Vagina (tissue), 2 donors: ENCODE measurements at regions not wholly inside any gene's neighbourhood (a gene's known extent, or its start where the extent isn't known, plus 50 kb on each side); places are given as distances from the start of the nearest gene placed in this dataset.
"Not testable (repeated sequence)": the region's sequence is repeated elsewhere in the genome, so short reads cannot be mapped to it uniquely, and the experiment has no call there.

Experiments used
- DNase-seq, 2 donors: peaks; one replicate each; pipeline ENCODE4 v3.0.0-alpha.2; 2017; ENCODE audit errors: extremely low spot score in 2 of 2
- H3K27ac ChIP-seq: fragments of 200-600 bp; sonication (generic); one replicate; pipeline ENCODE4 v1.5.1; 2019
- H3K27me3 ChIP-seq: fragments of 200-600 bp; sonication (generic); one replicate; pipeline ENCODE4 v1.5.1; 2019
- H3K36me3 ChIP-seq, 2 donors: fragments of 200-600 bp; sonication (generic); one replicate each; pipeline ENCODE4 v1.5.1; 2017 to 2019
- H3K4me1 ChIP-seq: fragments of 200-600 bp; sonication (generic); one replicate; pipeline ENCODE4 v1.5.1; 2019
- H3K4me3 ChIP-seq, 2 donors: fragments of 200-600 bp; sonication (generic); 1 replicate in 1 of 2; 2 replicates in 1 of 2; pipeline ENCODE4 v1.5.1; 2016 to 2019
- H3K9me3 ChIP-seq: fragments of 200-600 bp; sonication (generic); one replicate; pipeline ENCODE4 v1.5.1; 2019
- POLR2A ChIP-seq, 2 donors: fragments of 450-650 bp; IDR thresholded peaks; one replicate each; pipeline ENCODE4 v1.6.1; 2017; ENCODE audit warnings: antibody characterized with exemption in 2 of 2, mild to moderate bottlenecking in 2 of 2, moderate library complexity in 2 of 2
- POLR2AphosphoS5 ChIP-seq, 2 donors: sonication (generic); formaldehyde crosslinking; IDR thresholded peaks; one replicate each; pipeline ENCODE4 v1.9.0; 2017; ENCODE audit warnings: antibody characterized with exemption in 2 of 2, mild to moderate bottlenecking in 2 of 2, low read depth in 1 of 2; ENCODE audit not compliant: insufficient read depth in 1 of 2
- intact Hi-C: fragments of 100-400 bp; cut with DNase I; formaldehyde crosslinking; loops from one replicate; pipeline ENCODE4 v1.15.1; 2023
- TF ChIP-seq, protein P1 (sequence below), 3 experiments: fragments of 450-650 bp in 2 of 3; fragments of 200-600 bp in 1 of 3; sonication (generic) in 1 of 3; IDR thresholded peaks; one replicate each; pipeline ENCODE4 v1.5.1; 2017 to 2019; ENCODE audit warnings: antibody characterized with exemption in 3 of 3, mild to moderate bottlenecking in 2 of 3, moderate library complexity in 2 of 3

DNA sequence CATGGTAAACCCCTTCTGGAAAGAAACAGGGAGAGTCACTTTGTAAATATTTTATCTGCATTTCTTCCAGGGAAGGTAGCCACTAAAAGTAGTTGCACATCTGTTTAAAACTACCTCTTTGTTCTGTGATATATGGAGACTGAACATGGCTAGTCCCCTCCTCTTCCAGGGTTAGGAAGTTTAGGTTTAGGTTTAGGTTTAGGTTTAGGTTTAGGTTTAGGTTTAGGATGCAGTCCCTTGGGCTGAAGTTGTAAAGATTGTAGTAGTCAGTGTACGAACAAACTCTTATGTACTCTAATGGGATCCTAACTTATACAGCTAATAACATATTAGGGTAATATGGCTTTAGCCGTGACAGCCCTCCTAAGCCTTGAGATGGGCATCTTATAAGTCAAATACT lies 880.2 kb upstream of the TMEFF2 start:
- DNase-seq, result no peak
- TF ChIP-seq, protein P1, sequence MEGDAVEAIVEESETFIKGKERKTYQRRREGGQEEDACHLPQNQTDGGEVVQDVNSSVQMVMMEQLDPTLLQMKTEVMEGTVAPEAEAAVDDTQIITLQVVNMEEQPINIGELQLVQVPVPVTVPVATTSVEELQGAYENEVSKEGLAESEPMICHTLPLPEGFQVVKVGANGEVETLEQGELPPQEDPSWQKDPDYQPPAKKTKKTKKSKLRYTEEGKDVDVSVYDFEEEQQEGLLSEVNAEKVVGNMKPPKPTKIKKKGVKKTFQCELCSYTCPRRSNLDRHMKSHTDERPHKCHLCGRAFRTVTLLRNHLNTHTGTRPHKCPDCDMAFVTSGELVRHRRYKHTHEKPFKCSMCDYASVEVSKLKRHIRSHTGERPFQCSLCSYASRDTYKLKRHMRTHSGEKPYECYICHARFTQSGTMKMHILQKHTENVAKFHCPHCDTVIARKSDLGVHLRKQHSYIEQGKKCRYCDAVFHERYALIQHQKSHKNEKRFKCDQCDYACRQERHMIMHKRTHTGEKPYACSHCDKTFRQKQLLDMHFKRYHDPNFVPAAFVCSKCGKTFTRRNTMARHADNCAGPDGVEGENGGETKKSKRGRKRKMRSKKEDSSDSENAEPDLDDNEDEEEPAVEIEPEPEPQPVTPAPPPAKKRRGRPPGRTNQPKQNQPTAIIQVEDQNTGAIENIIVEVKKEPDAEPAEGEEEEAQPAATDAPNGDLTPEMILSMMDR (IDR thresholded peaks at IDR 0.05), result no peak
- TF ChIP-seq POLR2A (IDR thresholded peaks at IDR 0.05) (no peak), POLR2AphosphoS5 (IDR thresholded peaks at IDR 0.05; ENCODE audit: insufficient read depth in 1 of 2, low read depth in 1 of 2) (no peak)
- no peaks in the 10 kb centered on the region for H3K27me3 ChIP-seq

DNA sequence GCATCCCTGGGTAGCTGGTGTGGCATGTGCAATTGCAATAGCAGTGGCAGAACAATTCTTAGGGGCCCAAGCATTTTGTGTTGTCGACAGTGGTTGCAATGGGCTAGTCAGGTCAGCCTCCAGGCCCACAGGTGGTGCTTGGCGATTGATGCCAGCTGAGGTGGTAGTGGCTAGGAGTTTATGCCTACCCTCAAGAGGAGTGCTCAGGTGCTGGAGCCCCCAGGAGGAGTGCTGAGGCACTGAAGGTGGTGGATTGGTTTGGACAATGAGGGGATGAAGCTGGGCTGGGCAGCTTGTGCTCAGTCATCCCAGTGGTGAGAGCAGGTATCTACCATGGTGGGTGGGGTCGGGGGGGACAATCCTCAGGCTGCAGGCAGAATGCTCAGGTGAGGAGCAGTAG lies 877.9 kb upstream of the TMEFF2 start:
- H3K36me3 ChIP-seq, result no peaks in the 10 kb centered on the region
- no peaks in the 10 kb centered on the region for H3K9me3 ChIP-seq
- H3K4me3 ChIP-seq, result no peak overlapping the region
- no peaks in the 10 kb centered on the region for H3K4me1 ChIP-seq
- no peak overlapping the region for H3K27ac ChIP-seq
- intact Hi-C loops, result no loop called here
- no peaks in the 10 kb centered on the region for H3K27me3 ChIP-seq
- TF ChIP-seq POLR2AphosphoS5 (IDR thresholded peaks at IDR 0.05; ENCODE audit: insufficient read depth in 1 of 2, low read depth in 1 of 2) (no peak), POLR2A (IDR thresholded peaks at IDR 0.05) (no peak)
- TF ChIP-seq, protein P1 (IDR thresholded peaks at IDR 0.05), result no peak
- no peak for DNase-seq

More for the DNA sequence above, 880.2 kb upstream of the TMEFF2 start:
- Histone ChIP-seq H3K27ac (no peak overlapping the region), H3K36me3 (no peaks in the 10 kb centered on the region), H3K4me1 (no peaks in the 10 kb centered on the region), H3K9me3 (no peaks in the 10 kb centered on the region), H3K4me3 (no peak overlapping the region)
- intact Hi-C loops, result no loop called here

DNA sequence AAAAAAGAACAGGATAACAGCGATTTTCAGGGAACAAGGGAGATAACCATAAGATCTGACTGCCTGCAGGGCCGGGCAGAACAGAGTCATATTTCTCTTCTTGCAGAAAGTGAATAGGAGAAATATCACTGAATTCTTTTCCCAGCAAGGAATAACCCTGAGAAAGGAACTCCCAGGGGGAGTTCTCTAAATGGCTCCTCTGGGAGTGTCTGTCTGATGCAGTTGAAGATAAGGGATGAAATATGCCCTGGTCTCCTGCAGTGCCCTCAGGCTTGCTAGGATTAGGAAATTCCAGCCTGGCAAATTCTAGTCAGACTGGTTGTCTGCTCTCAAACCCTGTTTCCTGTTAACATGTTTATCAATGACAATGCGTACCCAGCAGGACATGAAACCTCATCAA lies 830.8 kb upstream of the TMEFF2 start:
- H3K9me3 ChIP-seq, H3K4me3 ChIP-seq, DNase-seq, H3K27ac ChIP-seq, H3K4me1 ChIP-seq, H3K36me3 ChIP-seq, intact Hi-C loops, H3K27me3 ChIP-seq: not testable (repeated sequence)

DNA sequence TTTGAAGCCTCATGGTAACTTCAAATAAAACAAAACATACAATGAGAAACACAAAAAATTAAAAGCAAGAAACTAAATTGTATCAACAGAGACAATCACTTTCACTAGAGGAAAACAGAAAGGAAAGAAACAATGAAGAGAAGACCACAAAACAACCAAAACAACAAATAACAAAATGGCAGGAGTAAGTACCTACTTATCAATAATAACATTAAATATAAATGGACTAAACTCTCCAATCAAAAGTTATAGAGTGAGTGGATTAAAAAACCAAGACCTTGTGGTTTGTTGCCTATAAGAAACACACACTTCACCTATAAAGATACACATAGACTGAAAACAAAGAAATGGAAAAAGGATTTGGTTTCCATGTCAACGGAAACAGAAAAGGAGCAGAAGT lies 830.1 kb upstream of the TMEFF2 start:
- H3K27ac ChIP-seq, result no peak overlapping the region
- H3K27me3 ChIP-seq, result no peaks in the 10 kb centered on the region
- TF ChIP-seq POLR2AphosphoS5 (IDR thresholded peaks at IDR 0.05; ENCODE audit: insufficient read depth in 1 of 2, low read depth in 1 of 2) (no peak), POLR2A (IDR thresholded peaks at IDR 0.05) (no peak)
- TF ChIP-seq, protein P1 (IDR thresholded peaks at IDR 0.05), result no peak
- H3K36me3 ChIP-seq, result no peaks in the 10 kb centered on the region
- no peaks in the 10 kb centered on the region for H3K9me3 ChIP-seq
- DNase-seq, result no peak
- intact Hi-C loops, result no loop called here
- H3K4me3 ChIP-seq, result no peak overlapping the region
- no peaks in the 10 kb centered on the region for H3K4me1 ChIP-seq

DNA sequence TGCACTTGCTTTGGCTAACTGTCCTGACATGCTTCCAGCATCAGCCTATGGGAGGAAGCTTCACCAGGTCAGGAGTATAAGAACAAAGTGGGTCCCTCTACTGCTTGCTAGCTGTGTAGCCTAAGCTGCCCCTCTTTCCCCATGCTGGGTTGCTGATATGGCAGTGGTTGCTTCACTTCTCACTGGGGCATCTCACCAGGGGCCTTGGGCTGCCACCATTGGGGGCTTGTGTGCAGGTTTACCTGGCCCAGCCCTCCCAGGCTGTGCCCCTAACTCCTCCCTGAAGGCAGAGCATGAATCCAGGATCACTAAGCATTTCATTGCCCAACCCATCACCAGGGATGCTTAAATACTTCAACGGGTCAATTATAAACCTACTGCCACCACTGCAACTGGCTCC lies 817.1 kb upstream of the TMEFF2 start:
- Histone ChIP-seq H3K27me3 (no peaks in the 10 kb centered on the region), H3K36me3 (no peaks in the 10 kb centered on the region), H3K4me1 (no peaks in the 10 kb centered on the region), H3K9me3 (no peaks in the 10 kb centered on the region), H3K4me3 (no peak overlapping the region), H3K27ac (no peak overlapping the region)
- intact Hi-C loops, result no loop called here
- TF ChIP-seq POLR2A (IDR thresholded peaks at IDR 0.05) (no peak), POLR2AphosphoS5 (IDR thresholded peaks at IDR 0.05; ENCODE audit: insufficient read depth in 1 of 2, low read depth in 1 of 2) (no peak)
- TF ChIP-seq, protein P1 (IDR thresholded peaks at IDR 0.05), result no peak
- no peak for DNase-seq

DNA sequence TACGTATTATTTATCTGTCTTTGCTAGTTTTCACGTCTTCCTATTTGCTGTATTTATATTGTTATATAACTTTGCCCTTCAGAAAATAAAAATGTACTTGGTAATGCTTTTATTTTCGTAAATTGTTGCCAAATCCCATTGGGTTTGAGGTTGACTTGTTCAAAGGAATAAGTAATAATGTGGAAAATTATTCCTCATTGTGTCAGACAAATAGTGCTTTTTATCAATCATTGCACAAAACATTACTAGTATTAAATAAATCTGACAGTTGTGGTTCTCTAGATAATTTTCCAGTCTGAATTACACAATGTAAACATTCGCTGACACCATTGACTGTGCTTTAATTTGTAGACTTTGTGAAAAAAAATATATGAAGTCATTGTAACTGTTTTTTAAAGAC lies 798.3 kb upstream of the TMEFF2 start:
- no peak overlapping the region for H3K4me3 ChIP-seq
- H3K27ac ChIP-seq, result no peak overlapping the region
- no peak for DNase-seq
- H3K27me3 ChIP-seq, result no peaks in the 10 kb centered on the region
- no peaks in the 10 kb centered on the region for H3K4me1 ChIP-seq
- no peaks in the 10 kb centered on the region for H3K36me3 ChIP-seq
- peaks cover 3% of the 10 kb centered on the region for H3K9me3 ChIP-seq
- intact Hi-C loops, result no loop called here
- TF ChIP-seq, protein P1 (IDR thresholded peaks at IDR 0.05), result no peak
- TF ChIP-seq POLR2A (IDR thresholded peaks at IDR 0.05) (no peak), POLR2AphosphoS5 (IDR thresholded peaks at IDR 0.05; ENCODE audit: insufficient read depth in 1 of 2, low read depth in 1 of 2) (no peak)
